HS-27A (cell line): ENCODE measurements at regions not wholly inside any gene's neighbourhood (a gene's known extent, or its start where the extent isn't known, plus 50 kb on each side); places are given as distances from the start of the nearest gene placed in this dataset.
"Not testable (repeated sequence)": the region's sequence is repeated elsewhere in the genome, so short reads cannot be mapped to it uniquely, and the experiment has no call there.

Source experiments
- DNase-seq: peaks from one replicate; pipeline ENCODE4 v3.0.0-alpha.2; 2012; ENCODE audit warnings: low read depth, missing footprints

GRCh38 chr22:19599626-19600243 lies 75.5 kb upstream of the CLDN5 start:
- DNase-seq, result no peak

- not testable (repeated sequence) for DNase-seq
Measured at GRCh38 chr22:19603346-19603745, 79.1 kb upstream of the CLDN5 start.

- DNase-seq, result no peak
Measured at GRCh38 chr22:19603767-19604166, 79.6 kb upstream of the CLDN5 start.

- DNase-seq, result no peak
Measured at GRCh38 chr22:19604711-19605268, 80.6 kb upstream of the CLDN5 start.

GRCh38 chr22:19605508-19606331 lies 81.5 kb upstream of the CLDN5 start:
- no peak for DNase-seq

GRCh38 chr22:19606332-19607191 lies 82.4 kb upstream of the CLDN5 start:
- DNase-seq, result no peak

- DNase-seq, result no peak
Measured at GRCh38 chr22:19607192-19608002, 83.2 kb upstream of the CLDN5 start.

GRCh38 chr22:19608003-19608690 lies 83.9 kb upstream of the CLDN5 start:
- no peak for DNase-seq

- DNase-seq, result not testable (repeated sequence)
Measured at GRCh38 chr22:19609753-19610152, 85.5 kb upstream of the CLDN5 start.

GRCh38 chr22:19610518-19611253 lies 86.5 kb upstream of the CLDN5 start:
- no peak for DNase-seq

GRCh38 chr22:19611590-19611989 lies 87.4 kb upstream of the CLDN5 start:
- DNase-seq, result no peak

GRCh38 chr22:19612866-19613572 lies 88.8 kb upstream of the CLDN5 start:
- DNase-seq, result no peak

GRCh38 chr22:19614536-19614863 lies 90.3 kb upstream of the CLDN5 start:
- no peak for DNase-seq

GRCh38 chr22:19615001-19615461 lies 90.8 kb upstream of the CLDN5 start:
- DNase-seq, result no peak

GRCh38 chr22:19615867-19616581 lies 91.8 kb upstream of the CLDN5 start:
- no peak for DNase-seq

GRCh38 chr22:19619144-19620009 lies 94.9 kb upstream of the SEPTIN5 start:
- DNase-seq, result no peak

- DNase-seq, result no peak
Measured at GRCh38 chr22:19620742-19621371, 93.4 kb upstream of the SEPTIN5 start.
